HUES48 (cell line): ENCODE measurements at regions not wholly inside any gene's neighbourhood (a gene's known extent, or its start where the extent isn't known, plus 50 kb on each side); places are given as distances from the start of the nearest gene placed in this dataset.

ENCODE experiments used
- H3K27ac ChIP-seq: one replicate; pipeline ENCODE4 v1.7.0; 2013; ENCODE audit warnings: low read depth, low read length, inconsistent platforms
- H3K27me3 ChIP-seq: 2 replicates; pipeline ENCODE4 v1.6.1; 2013; ENCODE audit warnings: mild to moderate bottlenecking, low read length; ENCODE audit not compliant: control insufficient read depth, insufficient read depth
- H3K36me3 ChIP-seq: 2 replicates; pipeline ENCODE4 v1.6.1; 2013; ENCODE audit warnings: low read length; ENCODE audit not compliant: control insufficient read depth, insufficient read depth
- H3K4me1 ChIP-seq: 2 replicates; pipeline ENCODE4 v1.6.1; 2013; ENCODE audit warnings: mild to moderate bottlenecking, low read length; ENCODE audit not compliant: control insufficient read depth, insufficient read depth
- H3K4me3 ChIP-seq: 2 replicates; pipeline ENCODE4 v1.5.1; 2013; ENCODE audit warnings: mild to moderate bottlenecking, low read depth, low read length
- H3K9ac ChIP-seq: 2 replicates; pipeline ENCODE4 v1.6.1; 2013; ENCODE audit warnings: mild to moderate bottlenecking, low read depth, low read length, moderate library complexity
- H3K9me3 ChIP-seq: 2 replicates; pipeline ENCODE4 v1.6.1; 2013; ENCODE audit warnings: low read length; ENCODE audit not compliant: control insufficient read depth, insufficient read depth

DNA sequence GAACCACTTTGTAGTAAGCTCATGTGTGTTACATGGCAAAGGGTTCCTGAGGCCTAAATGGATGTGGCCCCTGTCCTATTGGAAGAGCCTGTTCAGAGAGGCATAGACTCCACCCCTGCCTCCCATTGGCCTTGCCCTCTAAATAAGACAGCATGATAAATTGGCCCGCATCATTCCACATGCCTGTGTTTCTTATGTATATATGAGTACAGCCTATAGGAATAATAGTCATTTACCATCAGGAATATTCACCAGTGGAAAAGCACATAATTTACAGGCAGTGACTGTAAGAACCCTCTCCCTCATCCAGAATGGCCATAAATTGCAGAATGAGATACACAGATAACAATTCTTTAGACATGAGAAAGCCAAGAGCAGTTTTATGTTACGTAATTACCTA is 519.5 kb upstream of the DAB1 start:
- H3K27ac ChIP-seq: no peak overlapping the region
- no peaks in the 10 kb centered on the region for H3K27me3 ChIP-seq
- H3K36me3 ChIP-seq: no peaks in the 10 kb centered on the region
- H3K9ac ChIP-seq: no peak overlapping the region
- H3K4me3 ChIP-seq: no peak overlapping the region
- H3K9me3 ChIP-seq: no peaks in the 10 kb centered on the region
- H3K4me1 ChIP-seq: no peaks in the 10 kb centered on the region

DNA sequence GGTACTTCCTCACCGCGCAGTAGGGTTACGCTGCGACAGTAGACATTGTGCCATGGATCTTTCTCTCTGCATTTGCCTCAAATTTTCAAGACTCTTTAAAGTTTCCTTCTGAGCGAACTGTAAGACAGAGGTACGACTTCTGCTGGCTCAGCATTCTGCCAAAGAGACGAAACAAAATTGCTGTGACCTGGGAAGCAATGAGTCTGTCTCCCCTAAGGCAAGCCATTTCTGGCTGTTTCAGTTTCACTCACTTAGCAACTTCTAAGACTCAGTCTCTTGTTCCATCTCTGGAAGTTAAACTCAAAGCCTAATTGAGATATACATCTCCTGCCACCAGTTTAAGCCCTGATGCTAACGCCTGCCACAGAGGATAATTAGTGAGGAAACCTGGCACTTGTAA is 510.9 kb upstream of the DAB1 start:
- H3K27me3 ChIP-seq: no peaks in the 10 kb centered on the region
- no peak overlapping the region for H3K4me3 ChIP-seq
- H3K36me3 ChIP-seq: no peaks in the 10 kb centered on the region

DNA sequence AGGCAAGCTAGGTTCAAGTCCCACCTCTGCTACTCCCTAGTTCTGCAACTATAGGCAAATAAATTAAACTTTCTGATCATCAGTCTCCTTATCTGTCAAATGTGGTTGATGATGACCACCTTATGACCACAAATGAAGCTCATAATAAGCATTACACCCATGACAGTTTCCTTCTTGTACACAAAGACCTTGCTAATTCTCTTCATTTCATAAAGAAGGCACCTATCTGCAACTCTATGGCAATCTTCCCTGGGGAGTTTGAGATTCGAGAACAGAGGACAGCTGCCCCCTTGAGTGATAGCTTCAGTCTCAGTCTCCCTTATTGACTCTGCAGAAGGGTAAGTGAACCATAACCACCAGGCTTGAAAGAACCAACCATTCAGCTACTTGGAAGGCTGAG is 503.1 kb upstream of the DAB1 start:
- H3K27me3 ChIP-seq: no peaks in the 10 kb centered on the region
- H3K36me3 ChIP-seq: no peaks in the 10 kb centered on the region
- H3K9ac ChIP-seq: no peak overlapping the region
- no peak overlapping the region for H3K27ac ChIP-seq
- no peak overlapping the region for H3K4me3 ChIP-seq
- peaks cover 13% of the 10 kb centered on the region for H3K4me1 ChIP-seq
- H3K9me3 ChIP-seq: no peaks in the 10 kb centered on the region

More for the DNA sequence above, 510.9 kb upstream of the DAB1 start:
- Histone ChIP-seq H3K9me3 (no peaks in the 10 kb centered on the region), H3K4me1 (no peaks in the 10 kb centered on the region), H3K27ac (no peak overlapping the region), H3K9ac (no peak overlapping the region)

DNA sequence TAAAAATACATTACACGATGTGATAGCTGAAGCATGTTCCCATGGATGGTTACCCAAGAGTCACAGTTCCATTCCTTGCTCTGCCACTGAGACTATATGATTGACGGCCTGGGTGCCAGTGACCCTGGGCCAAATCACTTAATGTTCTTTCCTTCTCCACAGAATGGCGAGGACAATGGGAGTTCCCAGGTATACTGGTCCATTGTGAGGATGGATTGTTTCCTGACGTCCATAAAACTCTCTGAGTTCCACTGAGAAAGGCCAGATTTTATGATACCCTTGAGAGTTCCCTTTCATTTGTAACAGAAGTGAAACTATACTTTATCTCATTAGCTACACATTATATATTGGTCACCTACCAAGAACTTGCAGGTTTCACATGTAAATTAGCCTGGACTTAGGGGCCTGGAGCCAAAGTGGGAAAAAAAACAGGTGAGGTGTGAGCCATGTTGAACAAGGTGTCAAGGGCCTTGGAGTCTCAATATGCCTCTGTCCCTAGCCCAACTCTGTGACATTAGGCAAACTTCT is 502.2 kb upstream of the DAB1 start:
- Histone ChIP-seq H3K4me1 (peaks cover 13% of the 10 kb centered on the region), H3K36me3 (no peaks in the 10 kb centered on the region), H3K27me3 (no peaks in the 10 kb centered on the region), H3K9ac (no peak overlapping the region), H3K4me3 (no peak overlapping the region), H3K9me3 (no peaks in the 10 kb centered on the region), H3K27ac (no peak overlapping the region)

- Histone ChIP-seq H3K4me1 (peaks cover 13% of the 10 kb centered on the region), H3K9ac (no peak overlapping the region), H3K9me3 (no peaks in the 10 kb centered on the region), H3K4me3 (no peak overlapping the region), H3K27ac (no peak overlapping the region), H3K36me3 (no peaks in the 10 kb centered on the region), H3K27me3 (no peaks in the 10 kb centered on the region)
Measured at GRCh38 chr1:57925226-57925625, 501.4 kb upstream of the DAB1 start.

- Histone ChIP-seq H3K27ac (no peak overlapping the region), H3K4me3 (no peak overlapping the region), H3K4me1 (peaks cover 4% of the 10 kb centered on the region), H3K27me3 (no peaks in the 10 kb centered on the region), H3K9ac (no peak overlapping the region), H3K36me3 (no peaks in the 10 kb centered on the region), H3K9me3 (no peaks in the 10 kb centered on the region)
Measured at GRCh38 chr1:57922130-57922529, 498.3 kb upstream of the DAB1 start.

DNA sequence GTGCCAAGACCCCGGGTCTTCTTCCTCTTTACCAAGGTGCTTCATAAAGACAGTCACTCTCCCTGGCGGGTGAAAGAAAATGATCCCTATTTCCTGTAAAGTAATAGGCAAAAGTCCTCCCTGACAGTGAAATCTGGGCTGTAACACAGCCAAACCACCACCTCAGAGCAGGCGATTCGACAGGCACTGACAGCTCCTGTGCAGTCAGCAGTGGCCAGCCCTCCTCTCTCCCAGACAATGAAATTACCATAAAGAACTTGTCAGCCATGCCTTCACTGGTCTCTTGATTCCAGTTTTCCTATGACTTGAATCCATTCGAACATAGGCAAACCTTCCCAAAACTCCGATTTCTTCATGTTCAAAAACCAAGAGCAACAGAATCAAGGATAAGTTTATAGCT is 492.2 kb upstream of the DAB1 start:
- Histone ChIP-seq H3K4me1 (no peaks in the 10 kb centered on the region), H3K27ac (no peak overlapping the region), H3K9me3 (no peaks in the 10 kb centered on the region), H3K4me3 (no peak overlapping the region), H3K36me3 (no peaks in the 10 kb centered on the region), H3K27me3 (no peaks in the 10 kb centered on the region), H3K9ac (no peak overlapping the region)

GRCh38 chr1:57911427-57911826 is 487.6 kb upstream of the DAB1 start:
- Histone ChIP-seq H3K4me1 (0 out of 2 replicates have a peak, but pooled peaks cover 4% of the 10 kb centered on the region), H3K27ac (no peak overlapping the region), H3K27me3 (peaks cover 4% of the 10 kb centered on the region; the same call in 1 of the 2 replicates), H3K4me3 (no peak overlapping the region), H3K36me3 (no peaks in the 10 kb centered on the region), H3K9ac (no peak overlapping the region), H3K9me3 (no peaks in the 10 kb centered on the region)

DNA sequence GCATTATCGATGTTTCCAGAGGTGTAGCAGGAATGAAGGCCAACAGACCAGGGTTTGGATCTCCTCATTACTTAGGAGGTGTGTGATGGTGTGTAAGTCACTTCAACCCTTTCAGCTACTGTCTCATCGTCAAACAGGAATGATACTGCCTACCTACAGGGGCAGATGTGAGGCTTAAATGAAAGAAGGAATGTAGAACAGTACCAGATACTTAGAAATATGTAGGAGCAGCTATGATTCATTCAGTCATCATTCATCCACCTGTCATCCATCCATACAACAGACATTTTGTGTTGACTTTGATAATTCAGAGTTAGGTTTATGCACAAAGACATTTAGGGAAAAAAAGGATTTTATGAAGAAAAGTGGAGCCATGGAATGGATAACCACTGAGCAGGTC is 486.9 kb upstream of the DAB1 start:
- H3K9me3 ChIP-seq: no peaks in the 10 kb centered on the region
- no peak overlapping the region for H3K27ac ChIP-seq
- H3K4me1 ChIP-seq: 0 out of 2 replicates have a peak, but pooled peaks cover 4% of the 10 kb centered on the region
- peaks cover 4% of the 10 kb centered on the region; the same call in 1 of the 2 replicates for H3K27me3 ChIP-seq
- no peak overlapping the region for H3K4me3 ChIP-seq
- H3K36me3 ChIP-seq: no peaks in the 10 kb centered on the region
- H3K9ac ChIP-seq: no peak overlapping the region

GRCh38 chr1:57910305-57910704 is 486.4 kb upstream of the DAB1 start:
- no peak overlapping the region for H3K27ac ChIP-seq
- H3K27me3 ChIP-seq: peaks cover 4% of the 10 kb centered on the region; the same call in 1 of the 2 replicates
- H3K4me3 ChIP-seq: no peak overlapping the region
- no peaks in the 10 kb centered on the region for H3K36me3 ChIP-seq
- no peak overlapping the region for H3K9ac ChIP-seq
- 0 out of 2 replicates have a peak, but pooled peaks cover 4% of the 10 kb centered on the region for H3K4me1 ChIP-seq
- H3K9me3 ChIP-seq: no peaks in the 10 kb centered on the region

DNA sequence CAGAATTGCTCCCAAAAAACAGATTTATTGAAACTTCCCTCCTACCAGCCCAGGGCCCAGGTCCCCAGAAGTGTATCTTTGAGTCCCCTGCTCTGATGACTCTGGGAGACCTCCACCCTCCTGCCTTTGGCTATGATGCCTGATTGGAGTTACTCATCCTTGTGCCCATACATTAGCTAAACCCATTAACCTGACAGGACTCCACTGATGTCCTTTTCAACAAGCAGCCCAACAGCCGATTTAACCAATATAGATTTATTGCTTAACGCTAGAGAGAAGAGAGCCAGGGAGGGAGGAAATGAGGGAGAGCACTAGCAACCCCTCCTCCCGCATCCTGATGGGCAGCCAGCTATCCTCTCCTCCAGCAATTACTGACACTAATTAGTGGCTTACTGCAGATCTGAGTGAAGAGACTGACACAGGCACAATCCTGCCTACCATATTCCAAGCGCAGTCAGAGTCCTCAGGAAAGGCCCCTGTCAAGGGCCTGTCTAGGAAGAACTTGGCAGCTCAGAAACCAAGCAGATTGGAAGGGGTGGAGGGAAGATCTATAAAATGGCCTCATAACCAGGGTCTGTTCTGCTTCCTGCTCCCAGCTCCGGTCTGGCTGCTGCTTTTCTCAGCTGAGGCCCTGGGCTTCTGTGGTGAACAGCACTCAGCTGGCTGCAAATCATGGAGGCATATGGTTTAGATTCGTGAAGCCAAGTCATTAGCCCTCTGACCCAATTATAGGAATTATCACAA is 484.5 kb upstream of the DAB1 start:
- no peak overlapping the region for H3K4me3 ChIP-seq
- H3K36me3 ChIP-seq: no peaks in the 10 kb centered on the region
- H3K27ac ChIP-seq: no peak overlapping the region
- 0 out of 2 replicates have a peak, but pooled peaks cover 4% of the 10 kb centered on the region for H3K4me1 ChIP-seq
- no peak overlapping the region for H3K9ac ChIP-seq
- peaks cover 4% of the 10 kb centered on the region; the same call in 1 of the 2 replicates for H3K27me3 ChIP-seq
- no peaks in the 10 kb centered on the region for H3K9me3 ChIP-seq
